ENCODE measurements at regions not wholly inside any gene's neighbourhood (a gene's known extent, or its start where the extent isn't known, plus 50 kb on each side); places are given as distances from the start of the nearest gene placed in this dataset.

DNA sequence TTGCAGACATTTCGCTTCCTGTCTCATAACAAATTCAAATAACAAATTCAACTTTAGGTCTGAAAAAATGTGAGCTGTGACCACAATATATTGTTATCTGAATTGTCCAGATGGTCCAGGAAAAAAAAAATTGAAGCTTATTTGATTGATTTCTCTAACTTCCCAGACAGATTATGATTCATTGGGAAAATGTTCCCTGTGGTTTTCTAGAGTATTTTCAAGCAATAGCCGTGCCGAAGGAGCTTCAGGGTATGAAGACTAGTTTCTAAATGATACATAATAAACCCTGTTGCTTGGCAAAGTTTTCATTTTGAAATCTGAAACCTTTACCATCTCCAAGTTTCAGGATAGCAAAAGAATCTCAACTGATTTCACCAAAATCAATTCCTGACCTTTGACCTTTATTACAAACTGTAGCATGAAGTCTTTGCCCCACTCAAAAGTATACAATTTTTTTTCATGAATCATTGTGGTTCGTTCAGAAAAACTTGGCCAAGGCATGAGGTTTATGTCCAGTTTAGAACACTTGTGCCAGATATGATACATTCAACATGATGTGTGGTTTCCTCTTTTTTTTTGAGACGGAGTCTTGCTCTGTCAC is 109.9 kb downstream of the JCAD start:
- TF ChIP-seq, protein P1, sequence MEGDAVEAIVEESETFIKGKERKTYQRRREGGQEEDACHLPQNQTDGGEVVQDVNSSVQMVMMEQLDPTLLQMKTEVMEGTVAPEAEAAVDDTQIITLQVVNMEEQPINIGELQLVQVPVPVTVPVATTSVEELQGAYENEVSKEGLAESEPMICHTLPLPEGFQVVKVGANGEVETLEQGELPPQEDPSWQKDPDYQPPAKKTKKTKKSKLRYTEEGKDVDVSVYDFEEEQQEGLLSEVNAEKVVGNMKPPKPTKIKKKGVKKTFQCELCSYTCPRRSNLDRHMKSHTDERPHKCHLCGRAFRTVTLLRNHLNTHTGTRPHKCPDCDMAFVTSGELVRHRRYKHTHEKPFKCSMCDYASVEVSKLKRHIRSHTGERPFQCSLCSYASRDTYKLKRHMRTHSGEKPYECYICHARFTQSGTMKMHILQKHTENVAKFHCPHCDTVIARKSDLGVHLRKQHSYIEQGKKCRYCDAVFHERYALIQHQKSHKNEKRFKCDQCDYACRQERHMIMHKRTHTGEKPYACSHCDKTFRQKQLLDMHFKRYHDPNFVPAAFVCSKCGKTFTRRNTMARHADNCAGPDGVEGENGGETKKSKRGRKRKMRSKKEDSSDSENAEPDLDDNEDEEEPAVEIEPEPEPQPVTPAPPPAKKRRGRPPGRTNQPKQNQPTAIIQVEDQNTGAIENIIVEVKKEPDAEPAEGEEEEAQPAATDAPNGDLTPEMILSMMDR (conservative IDR thresholded peaks at IDR 0.05; ENCODE audit: low read depth, low read length), result no peak
- TF ChIP-seq EZH2 (IDR thresholded peaks at IDR 0.05; ENCODE audit: borderline replicate concordance, low read depth, low read length, poor library complexity, severe bottlenecking), result no peak

Measured in A673 (cell line).